ENCODE measurements at regions not wholly inside any gene's neighbourhood (a gene's known extent, or its start where the extent isn't known, plus 50 kb on each side); places are given as distances from the start of the nearest gene placed in this dataset.

DNA sequence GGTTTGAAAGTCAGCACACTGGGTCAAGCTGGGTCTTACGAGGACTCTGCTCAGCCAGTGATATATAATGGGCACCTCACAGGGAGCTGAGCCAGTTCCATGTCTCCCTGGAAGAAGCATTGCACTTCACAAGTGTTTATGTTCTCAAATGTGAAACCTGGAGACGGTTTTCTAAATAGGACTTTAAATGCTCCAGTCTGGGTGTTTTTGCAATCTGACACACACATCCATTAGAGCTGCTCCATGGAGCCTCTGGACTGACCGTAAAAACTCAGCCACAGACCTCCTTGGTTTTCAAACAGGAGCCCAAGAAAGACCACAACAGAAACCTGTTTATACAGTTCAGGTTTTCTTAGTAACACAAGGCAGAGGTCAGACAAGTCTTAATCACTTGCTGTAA is 201.3 kb upstream of the LRIG1 start:
- DNase-seq (ENCODE audit: insufficient read length, low spot score): no peak
- no peak for FAIRE-seq

DNA sequence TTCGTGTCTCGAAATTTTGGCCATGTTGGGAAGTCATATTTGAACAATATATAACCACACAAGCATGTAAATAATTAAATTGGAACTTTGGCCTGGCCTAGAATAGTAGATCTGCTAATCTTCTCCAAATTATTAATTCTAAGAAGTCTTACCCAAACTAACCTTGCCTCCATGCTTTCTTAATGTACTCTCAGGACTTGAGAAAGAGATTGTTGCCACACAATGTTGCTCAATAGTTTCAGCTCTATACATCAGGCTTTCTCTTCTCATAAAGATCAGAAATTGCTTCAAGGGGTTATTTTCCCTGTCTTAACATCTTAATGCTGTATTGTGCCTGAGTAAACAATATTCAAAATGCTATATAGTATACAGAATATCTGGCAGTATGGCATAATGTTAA is 202.7 kb upstream of the LRIG1 start:
- no peak for TF ChIP-seq POU2F2 (IDR thresholded peaks at IDR 0.05; ENCODE audit: low read depth, low read length)
- no peak for TF ChIP-seq SPI1 (IDR thresholded peaks at IDR 0.05; ENCODE audit: low read depth, low read length)
- TF ChIP-seq TAF1 (IDR thresholded peaks at IDR 0.05; ENCODE audit: low read depth, low read length): no peak
- TF ChIP-seq POLR2AphosphoS5 (IDR thresholded peaks at IDR 0.05; ENCODE audit: low read depth, low read length): no peak
- TF ChIP-seq PAX5 (IDR thresholded peaks at IDR 0.05; ENCODE audit: insufficient read depth, low read length, severe bottlenecking): no peak
- no peak for TF ChIP-seq POLR2A (IDR thresholded peaks at IDR 0.05; ENCODE audit: low read depth, low read length)
- DNase-seq (ENCODE audit: insufficient read length, low spot score): no peak
- FAIRE-seq: no peak

More for the DNA sequence above, 201.3 kb upstream of the LRIG1 start:
- no peak for TF ChIP-seq POU2F2 (IDR thresholded peaks at IDR 0.05; ENCODE audit: low read depth, low read length)
- TF ChIP-seq POLR2A (IDR thresholded peaks at IDR 0.05; ENCODE audit: low read depth, low read length): no peak
- no peak for TF ChIP-seq TAF1 (IDR thresholded peaks at IDR 0.05; ENCODE audit: low read depth, low read length)
- no peak for TF ChIP-seq POLR2AphosphoS5 (IDR thresholded peaks at IDR 0.05; ENCODE audit: low read depth, low read length)
- TF ChIP-seq SPI1 (IDR thresholded peaks at IDR 0.05; ENCODE audit: low read depth, low read length): no peak
- no peak for TF ChIP-seq PAX5 (IDR thresholded peaks at IDR 0.05; ENCODE audit: insufficient read depth, low read length, severe bottlenecking)

DNA sequence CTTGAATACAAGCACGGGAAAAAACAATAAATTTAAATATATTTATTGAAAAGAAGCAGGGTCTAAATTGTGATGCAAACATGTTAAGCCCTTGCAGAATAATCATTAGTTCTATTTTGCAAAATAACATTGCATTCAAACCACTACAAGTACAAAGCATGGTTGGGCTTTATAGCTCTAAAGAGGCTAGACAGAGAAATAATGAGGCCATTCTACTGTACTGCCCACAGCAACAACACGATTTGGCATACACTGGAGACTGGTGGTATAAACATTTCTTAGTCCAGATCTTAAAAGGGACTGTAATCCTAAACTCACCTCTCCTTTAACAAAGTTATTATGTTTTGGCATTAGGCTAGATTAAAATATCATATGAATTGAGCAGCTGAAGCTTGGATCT is 204.3 kb upstream of the LRIG1 start:
- FAIRE-seq (no peak), DNase-seq (ENCODE audit: insufficient read length, low spot score) (no peak)
- no peak for TF ChIP-seq TAF1 (IDR thresholded peaks at IDR 0.05; ENCODE audit: low read depth, low read length)
- no peak for TF ChIP-seq POLR2A (IDR thresholded peaks at IDR 0.05; ENCODE audit: low read depth, low read length)
- TF ChIP-seq POLR2AphosphoS5 (IDR thresholded peaks at IDR 0.05; ENCODE audit: low read depth, low read length): no peak
- TF ChIP-seq POU2F2 (IDR thresholded peaks at IDR 0.05; ENCODE audit: low read depth, low read length): no peak
- TF ChIP-seq SPI1 (IDR thresholded peaks at IDR 0.05; ENCODE audit: low read depth, low read length): no peak
- TF ChIP-seq PAX5 (IDR thresholded peaks at IDR 0.05; ENCODE audit: insufficient read depth, low read length, severe bottlenecking): no peak

DNA sequence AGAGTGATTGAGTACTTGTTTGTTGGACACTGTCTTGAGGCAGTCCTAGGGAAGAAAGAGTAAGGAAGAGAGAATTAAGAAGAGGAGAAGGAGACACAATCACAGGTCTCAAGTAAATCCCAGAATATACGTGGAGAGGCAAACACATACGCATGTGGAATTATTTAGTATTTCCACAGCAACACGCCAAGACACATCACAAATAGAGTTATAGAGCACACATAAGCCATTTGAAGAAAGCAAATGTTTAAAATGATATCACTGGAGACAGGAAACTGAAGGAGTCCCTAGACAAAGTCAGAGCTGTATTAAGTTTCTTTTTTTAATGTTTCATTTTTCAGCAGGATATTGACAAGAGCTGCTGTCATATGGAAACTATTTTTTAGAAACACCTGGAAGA is 206.1 kb upstream of the LRIG1 start:
- no peak for DNase-seq (ENCODE audit: insufficient read length, low spot score)
- no peak for TF ChIP-seq TAF1 (IDR thresholded peaks at IDR 0.05; ENCODE audit: low read depth, low read length)
- TF ChIP-seq POU2F2 (IDR thresholded peaks at IDR 0.05; ENCODE audit: low read depth, low read length): no peak
- no peak for TF ChIP-seq PAX5 (IDR thresholded peaks at IDR 0.05; ENCODE audit: insufficient read depth, low read length, severe bottlenecking)
- no peak for TF ChIP-seq SPI1 (IDR thresholded peaks at IDR 0.05; ENCODE audit: low read depth, low read length)
- no peak for TF ChIP-seq POLR2AphosphoS5 (IDR thresholded peaks at IDR 0.05; ENCODE audit: low read depth, low read length)
- TF ChIP-seq POLR2A (IDR thresholded peaks at IDR 0.05; ENCODE audit: low read depth, low read length): no peak
- no peak for FAIRE-seq

DNA sequence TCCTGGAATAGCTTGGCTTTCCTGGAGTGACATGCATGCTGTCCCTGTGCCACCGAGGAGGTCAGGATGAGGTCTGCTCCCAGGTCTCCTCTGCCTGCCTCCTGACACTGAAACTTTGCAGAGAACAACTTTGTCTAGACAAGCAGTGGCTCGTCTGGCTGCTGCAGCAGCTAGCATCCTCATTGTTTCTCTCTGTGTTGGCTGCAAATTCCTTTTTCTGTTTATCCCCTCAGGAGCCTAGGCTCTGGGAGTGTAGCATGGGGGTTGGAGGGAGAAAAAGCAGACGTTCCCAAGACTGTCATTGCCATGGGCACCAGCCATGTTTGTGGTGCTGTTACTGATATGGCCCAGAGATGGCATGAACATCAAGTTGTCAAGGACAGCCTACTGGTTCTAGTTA is 208.7 kb upstream of the LRIG1 start:
- no peak for DNase-seq (ENCODE audit: insufficient read length, low spot score)
- no peak for FAIRE-seq
- TF ChIP-seq SPI1 (IDR thresholded peaks at IDR 0.05; ENCODE audit: low read depth, low read length) (no peak), TAF1 (IDR thresholded peaks at IDR 0.05; ENCODE audit: low read depth, low read length) (no peak), POLR2AphosphoS5 (IDR thresholded peaks at IDR 0.05; ENCODE audit: low read depth, low read length) (no peak), POLR2A (IDR thresholded peaks at IDR 0.05; ENCODE audit: low read depth, low read length) (no peak), PAX5 (IDR thresholded peaks at IDR 0.05; ENCODE audit: insufficient read depth, low read length, severe bottlenecking) (no peak), POU2F2 (IDR thresholded peaks at IDR 0.05; ENCODE audit: low read depth, low read length) (no peak)

DNA sequence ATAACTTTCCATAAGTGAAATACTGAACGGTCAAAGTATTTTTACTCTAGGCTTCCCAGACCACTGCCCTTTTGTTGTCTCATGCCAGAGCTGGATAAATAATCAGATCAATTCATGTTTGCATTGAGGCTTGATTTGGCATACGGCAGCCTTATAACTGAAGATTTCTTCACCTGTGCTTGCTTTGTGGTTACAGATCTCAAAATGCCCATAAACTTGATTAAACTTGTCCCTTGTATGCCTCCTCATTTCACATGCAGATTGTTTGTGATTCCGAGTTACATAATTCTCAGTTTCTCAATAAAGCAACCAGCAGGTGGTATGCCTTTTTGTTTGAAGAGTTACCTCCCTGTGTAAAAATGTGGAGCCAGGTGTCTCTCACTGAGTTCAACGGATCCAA is 211.4 kb upstream of the LRIG1 start:
- no peak for FAIRE-seq
- no peak for TF ChIP-seq POLR2A (IDR thresholded peaks at IDR 0.05; ENCODE audit: low read depth, low read length)
- no peak for TF ChIP-seq PAX5 (IDR thresholded peaks at IDR 0.05; ENCODE audit: insufficient read depth, low read length, severe bottlenecking)
- no peak for TF ChIP-seq SPI1 (IDR thresholded peaks at IDR 0.05; ENCODE audit: low read depth, low read length)
- TF ChIP-seq POLR2AphosphoS5 (IDR thresholded peaks at IDR 0.05; ENCODE audit: low read depth, low read length): no peak
- no peak for TF ChIP-seq POU2F2 (IDR thresholded peaks at IDR 0.05; ENCODE audit: low read depth, low read length)
- no peak for TF ChIP-seq TAF1 (IDR thresholded peaks at IDR 0.05; ENCODE audit: low read depth, low read length)
- DNase-seq (ENCODE audit: insufficient read length, low spot score): no peak

DNA sequence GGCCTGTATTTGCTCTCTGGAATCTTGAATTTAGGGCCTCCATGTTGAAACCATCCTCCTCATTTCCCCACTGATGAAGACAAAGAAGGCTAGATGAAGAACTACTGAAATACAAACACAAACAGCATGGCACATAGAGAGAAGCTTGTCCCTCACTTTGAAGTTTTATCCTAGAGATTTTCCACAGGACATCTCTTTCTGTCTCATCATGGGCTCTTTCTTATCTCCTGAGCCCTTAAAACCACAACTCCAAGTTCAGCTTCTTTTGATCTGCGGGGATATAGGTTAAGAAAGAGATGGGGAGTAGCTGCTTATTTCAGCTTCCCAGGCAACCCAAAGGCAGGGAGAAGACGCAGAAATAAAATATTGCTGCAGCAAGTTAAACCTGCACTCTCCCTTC is 213.1 kb upstream of the LRIG1 start:
- FAIRE-seq (no peak), DNase-seq (ENCODE audit: insufficient read length, low spot score) (no peak)
- no peak for TF ChIP-seq POLR2AphosphoS5 (IDR thresholded peaks at IDR 0.05; ENCODE audit: low read depth, low read length)
- no peak for TF ChIP-seq PAX5 (IDR thresholded peaks at IDR 0.05; ENCODE audit: insufficient read depth, low read length, severe bottlenecking)
- TF ChIP-seq POU2F2 (IDR thresholded peaks at IDR 0.05; ENCODE audit: low read depth, low read length): no peak
- no peak for TF ChIP-seq SPI1 (IDR thresholded peaks at IDR 0.05; ENCODE audit: low read depth, low read length)
- TF ChIP-seq TAF1 (IDR thresholded peaks at IDR 0.05; ENCODE audit: low read depth, low read length): no peak
- no peak for TF ChIP-seq POLR2A (IDR thresholded peaks at IDR 0.05; ENCODE audit: low read depth, low read length)

DNA sequence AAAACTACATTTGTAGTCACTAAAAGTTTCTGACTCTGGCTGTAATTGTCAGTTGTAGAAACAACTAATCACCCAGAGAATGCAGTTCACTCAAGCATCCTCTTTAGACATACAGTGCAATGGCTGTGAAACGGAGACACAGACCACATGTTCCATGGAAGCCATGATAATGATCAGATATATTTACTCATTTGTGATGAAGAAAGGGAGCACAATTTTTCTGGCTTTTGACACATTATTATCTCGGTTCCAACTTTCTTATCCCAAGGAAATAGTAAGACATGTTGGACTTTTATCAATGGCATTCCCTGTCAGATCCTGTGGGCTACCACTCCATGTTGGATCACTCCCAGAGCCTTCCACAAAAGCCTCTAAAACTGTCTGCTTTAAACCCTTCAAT is 215.0 kb upstream of the LRIG1 start:
- FAIRE-seq: no peak
- no peak for DNase-seq (ENCODE audit: insufficient read length, low spot score)
- TF ChIP-seq POLR2AphosphoS5 (IDR thresholded peaks at IDR 0.05; ENCODE audit: low read depth, low read length) (no peak), POU2F2 (IDR thresholded peaks at IDR 0.05; ENCODE audit: low read depth, low read length) (no peak), TAF1 (IDR thresholded peaks at IDR 0.05; ENCODE audit: low read depth, low read length) (no peak), POLR2A (IDR thresholded peaks at IDR 0.05; ENCODE audit: low read depth, low read length) (no peak), SPI1 (IDR thresholded peaks at IDR 0.05; ENCODE audit: low read depth, low read length) (no peak), PAX5 (IDR thresholded peaks at IDR 0.05; ENCODE audit: insufficient read depth, low read length, severe bottlenecking) (no peak)

DNA sequence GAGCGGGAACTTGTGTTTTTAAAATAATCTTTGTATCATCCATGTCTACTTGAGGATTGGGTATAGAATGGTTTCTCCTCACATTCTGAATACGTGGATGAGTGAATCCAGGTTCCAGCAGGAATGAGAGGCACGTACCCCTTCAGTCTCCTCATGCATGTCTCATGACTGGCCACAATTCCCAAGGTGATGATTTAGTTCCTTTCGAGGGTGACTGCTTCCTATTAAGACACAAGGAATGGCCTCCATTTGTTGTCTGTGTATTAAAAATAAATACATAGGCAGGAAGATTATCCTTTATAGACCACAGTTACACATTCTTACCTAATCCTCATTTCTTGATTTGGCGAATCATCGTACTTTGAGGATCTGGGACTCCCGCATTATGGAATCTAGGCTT is 217.0 kb upstream of the LRIG1 start:
- DNase-seq (ENCODE audit: insufficient read length, low spot score): no peak
- no peak for FAIRE-seq
- TF ChIP-seq PAX5 (IDR thresholded peaks at IDR 0.05; ENCODE audit: insufficient read depth, low read length, severe bottlenecking): no peak
- TF ChIP-seq POLR2AphosphoS5 (IDR thresholded peaks at IDR 0.05; ENCODE audit: low read depth, low read length): no peak
- no peak for TF ChIP-seq SPI1 (IDR thresholded peaks at IDR 0.05; ENCODE audit: low read depth, low read length)
- TF ChIP-seq TAF1 (IDR thresholded peaks at IDR 0.05; ENCODE audit: low read depth, low read length): no peak

DNA sequence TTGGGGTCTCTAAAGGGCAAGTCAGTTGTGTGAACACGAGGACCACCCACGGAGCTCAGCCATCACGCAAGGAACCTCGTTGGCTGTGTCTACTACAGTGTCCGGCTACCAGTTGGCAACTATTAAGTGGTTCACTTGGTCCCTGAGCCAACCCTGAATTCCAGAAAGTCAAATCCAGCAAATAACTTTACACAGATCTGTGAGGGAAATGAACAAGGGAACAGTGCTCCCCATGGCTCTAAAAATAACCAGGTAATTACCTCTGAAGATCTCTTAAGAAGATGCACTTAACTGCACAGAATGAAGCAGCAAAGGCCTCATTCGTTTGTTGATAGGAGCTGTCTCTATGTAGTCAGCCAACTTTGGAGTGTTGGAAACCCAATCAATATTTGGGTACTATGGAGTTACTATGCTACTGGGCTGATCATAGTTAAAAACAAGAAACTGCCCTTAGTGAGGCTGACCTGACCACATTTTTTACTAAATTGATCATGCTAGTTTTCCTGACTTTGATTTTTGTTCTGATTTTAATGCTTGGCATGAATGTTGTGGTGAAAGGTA is 219.1 kb upstream of the LRIG1 start:
- FAIRE-seq (no peak), DNase-seq (ENCODE audit: insufficient read length, low spot score) (no peak)
- no peak for TF ChIP-seq POU2F2 (IDR thresholded peaks at IDR 0.05; ENCODE audit: low read depth, low read length)
